Neural progenitor cell (in vitro differentiated cells): ENCODE measurements at regions not wholly inside any gene's neighbourhood (a gene's known extent, or its start where the extent isn't known, plus 50 kb on each side); places are given as distances from the start of the nearest gene placed in this dataset.

Experiments used
- DNase-seq: peaks from one replicate; pipeline ENCODE4 v3.0.0-alpha.2; 2016; ENCODE audit warnings: low spot score
- H2AFZ ChIP-seq: fragments of 200-600 bp; sonication (generic); replicated peaks from 2 replicates; pipeline ENCODE4 v1.6.1; 2016; ENCODE audit warnings: antibody characterized with exemption
- H3F3A ChIP-seq: fragments of 200-600 bp; sonication (generic); 2 replicates; pipeline ENCODE4 v1.6.1; 2016; ENCODE audit warnings: antibody characterized with exemption, low read depth
- H3K27ac ChIP-seq: fragments of 200-600 bp; sonication (generic); 2 replicates; pipeline ENCODE4 v1.5.1; 2016; ENCODE audit warnings: mild to moderate bottlenecking
- H3K27me3 ChIP-seq: fragments of 200-600 bp; sonication (generic); 2 replicates; pipeline ENCODE4 v1.6.1; 2016; ENCODE audit warnings: mild to moderate bottlenecking, moderate library complexity
- H3K36me3 ChIP-seq: fragments of 200-600 bp; sonication (generic); 2 replicates; pipeline ENCODE4 v1.5.1; 2016
- H3K4me1 ChIP-seq: fragments of 200-600 bp; sonication (generic); 2 replicates; pipeline ENCODE4 v1.6.1; 2016; ENCODE audit warnings: mixed run types
- H3K4me2 ChIP-seq: fragments of 200-600 bp; sonication (generic); 2 replicates; pipeline ENCODE4 v1.6.1; 2016
- H3K4me3 ChIP-seq: fragments of 200-600 bp; sonication (generic); 2 replicates; pipeline ENCODE4 v1.5.1; 2016
- H3K79me2 ChIP-seq: fragments of 200-600 bp; sonication (generic); 2 replicates; pipeline ENCODE4 v1.6.1; 2016; ENCODE audit warnings: low read depth
- H3K9ac ChIP-seq: fragments of 200-600 bp; sonication (generic); 2 replicates; pipeline ENCODE4 v1.6.1; 2016
- H3K9me3 ChIP-seq: fragments of 200-600 bp; sonication (generic); 2 replicates; pipeline ENCODE4 v1.5.1; 2016; ENCODE audit warnings: low read depth
- H4K20me1 ChIP-seq: fragments of 200-600 bp; sonication (generic); 2 replicates; pipeline ENCODE4 v1.6.1; 2016; ENCODE audit warnings: low read depth
- H3K27ac Mint-ChIP-seq: 3 replicates; pipeline ENCODE4 v1.8.0; 2021; ENCODE audit warnings: mixed read lengths
- H3K27me3 Mint-ChIP-seq: 2 replicates; pipeline ENCODE4 v1.8.0; 2022; ENCODE audit warnings: low read depth, mild to moderate bottlenecking, inconsistent platforms, moderate library complexity, mixed read lengths; ENCODE audit not compliant: insufficient read depth
- H3K36me3 Mint-ChIP-seq: 3 replicates; pipeline ENCODE4 v1.8.0; 2021; ENCODE audit warnings: mixed read lengths
- H3K4me1 Mint-ChIP-seq: 3 replicates; pipeline ENCODE4 v1.8.0; 2021; ENCODE audit warnings: mixed read lengths
- H3K4me3 Mint-ChIP-seq: 3 replicates; pipeline ENCODE4 v1.8.0; 2021; ENCODE audit warnings: mild to moderate bottlenecking, moderate library complexity, mixed read lengths
- H3K9me3 Mint-ChIP-seq: 3 replicates; pipeline ENCODE4 v1.8.0; 2020; ENCODE audit warnings: mixed read lengths
- EZH2 ChIP-seq: fragments of 200-600 bp; sonication (generic); IDR thresholded peaks from 2 replicates; pipeline ENCODE4 v1.6.1; 2017; ENCODE audit warnings: antibody characterized with exemption, mild to moderate bottlenecking, moderate library complexity
- EZH2phosphoT487 ChIP-seq: fragments of 200-600 bp; sonication (generic); IDR thresholded peaks from 2 replicates; pipeline ENCODE4 v1.6.1; 2017; ENCODE audit warnings: antibody characterized with exemption
- TF ChIP-seq, protein P1 (sequence below): fragments of 200-600 bp; sonication (generic); IDR thresholded peaks from 2 replicates; pipeline ENCODE4 v1.5.1; 2017; ENCODE audit warnings: antibody characterized with exemption, mild to moderate bottlenecking

GRCh38 chr12:94082690-94083089, 65.7 kb upstream of the PLXNC1 start:
- H3K9me3 ChIP-seq = no peaks in the 10 kb centered on the region
- no peaks in the 10 kb centered on the region for H3K27me3 ChIP-seq
- no peak for DNase-seq
- H4K20me1 ChIP-seq = no peaks in the 10 kb centered on the region
- no peak overlapping the region for H3K4me2 ChIP-seq
- no peak overlapping the region for H2AFZ ChIP-seq
- no peak overlapping the region for H3K27ac Mint-ChIP-seq
- no peaks in the 10 kb centered on the region for H3K9me3 Mint-ChIP-seq
- H3K4me3 Mint-ChIP-seq = no peak overlapping the region
- peaks cover 8% of the 10 kb centered on the region for H3K4me1 Mint-ChIP-seq
- H3K4me3 ChIP-seq = no peak overlapping the region
- H3K4me1 ChIP-seq = no peaks in the 10 kb centered on the region
- H3K27ac ChIP-seq = no peak overlapping the region
- H3K27me3 Mint-ChIP-seq = peaks cover 3% of the 10 kb centered on the region
- no peaks in the 10 kb centered on the region for H3K36me3 ChIP-seq
- TF ChIP-seq EZH2phosphoT487 (no peak), EZH2 (no peak)
- TF ChIP-seq, protein P1, sequence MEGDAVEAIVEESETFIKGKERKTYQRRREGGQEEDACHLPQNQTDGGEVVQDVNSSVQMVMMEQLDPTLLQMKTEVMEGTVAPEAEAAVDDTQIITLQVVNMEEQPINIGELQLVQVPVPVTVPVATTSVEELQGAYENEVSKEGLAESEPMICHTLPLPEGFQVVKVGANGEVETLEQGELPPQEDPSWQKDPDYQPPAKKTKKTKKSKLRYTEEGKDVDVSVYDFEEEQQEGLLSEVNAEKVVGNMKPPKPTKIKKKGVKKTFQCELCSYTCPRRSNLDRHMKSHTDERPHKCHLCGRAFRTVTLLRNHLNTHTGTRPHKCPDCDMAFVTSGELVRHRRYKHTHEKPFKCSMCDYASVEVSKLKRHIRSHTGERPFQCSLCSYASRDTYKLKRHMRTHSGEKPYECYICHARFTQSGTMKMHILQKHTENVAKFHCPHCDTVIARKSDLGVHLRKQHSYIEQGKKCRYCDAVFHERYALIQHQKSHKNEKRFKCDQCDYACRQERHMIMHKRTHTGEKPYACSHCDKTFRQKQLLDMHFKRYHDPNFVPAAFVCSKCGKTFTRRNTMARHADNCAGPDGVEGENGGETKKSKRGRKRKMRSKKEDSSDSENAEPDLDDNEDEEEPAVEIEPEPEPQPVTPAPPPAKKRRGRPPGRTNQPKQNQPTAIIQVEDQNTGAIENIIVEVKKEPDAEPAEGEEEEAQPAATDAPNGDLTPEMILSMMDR = no peak
- H3K79me2 ChIP-seq = no peaks in the 10 kb centered on the region
- no peaks in the 10 kb centered on the region for H3K36me3 Mint-ChIP-seq
- H3K9ac ChIP-seq = no peak overlapping the region
- no peaks in the 10 kb centered on the region for H3F3A ChIP-seq

DNA sequence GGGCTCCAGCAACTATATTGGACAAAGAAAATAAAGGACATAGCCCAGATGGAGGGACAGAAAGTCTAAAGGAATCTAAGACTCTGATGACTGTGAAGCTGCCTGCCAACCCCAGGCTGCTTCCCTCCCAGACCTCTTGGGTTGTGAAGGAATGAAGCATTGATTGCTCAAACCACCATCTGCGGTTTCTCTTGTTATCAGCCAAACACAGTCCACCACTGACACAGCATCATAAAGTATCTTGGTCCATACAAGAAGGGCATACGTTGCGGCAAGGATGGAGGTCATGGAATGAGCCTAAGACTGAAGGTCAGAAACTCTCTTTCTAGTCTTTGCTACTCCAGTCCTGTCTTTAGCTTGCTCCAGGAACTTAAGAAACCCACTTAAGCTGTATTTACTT, 58.5 kb upstream of the PLXNC1 start:
- Histone ChIP-seq H3K27me3 (no peaks in the 10 kb centered on the region), H3K36me3 (no peaks in the 10 kb centered on the region), H3K27ac (no peak overlapping the region), H4K20me1 (no peaks in the 10 kb centered on the region), H3K9me3 (no peaks in the 10 kb centered on the region), H2AFZ (no peak overlapping the region), H3F3A (no peaks in the 10 kb centered on the region), H3K4me2 (no peak overlapping the region), H3K9ac (no peak overlapping the region), H3K4me1 (no peaks in the 10 kb centered on the region), H3K79me2 (no peaks in the 10 kb centered on the region), H3K4me3 (no peak overlapping the region)
- DNase-seq = no peak
- H3K4me1 Mint-ChIP-seq = no peaks in the 10 kb centered on the region
- no peak overlapping the region for H3K27ac Mint-ChIP-seq
- no peak overlapping the region for H3K4me3 Mint-ChIP-seq
- H3K36me3 Mint-ChIP-seq = no peaks in the 10 kb centered on the region
- no peak for TF ChIP-seq EZH2phosphoT487
- TF ChIP-seq EZH2 = no peak
- TF ChIP-seq, protein P1 = no peak
- H3K9me3 Mint-ChIP-seq = no peaks in the 10 kb centered on the region
- no peaks in the 10 kb centered on the region for H3K27me3 Mint-ChIP-seq

GRCh38 chr12:94091624-94092023, 56.8 kb upstream of the PLXNC1 start:
- no peaks in the 10 kb centered on the region for H3F3A ChIP-seq
- no peaks in the 10 kb centered on the region for H3K27me3 ChIP-seq
- no peak for DNase-seq
- Mint-ChIP-seq H3K4me3 (no peak overlapping the region), H3K9me3 (no peaks in the 10 kb centered on the region), H3K27me3 (peaks cover 1% of the 10 kb centered on the region), H3K4me1 (no peaks in the 10 kb centered on the region), H3K36me3 (no peaks in the 10 kb centered on the region), H3K27ac (no peak overlapping the region)
- no peaks in the 10 kb centered on the region for H4K20me1 ChIP-seq
- no peaks in the 10 kb centered on the region for H3K9me3 ChIP-seq
- H3K36me3 ChIP-seq = no peaks in the 10 kb centered on the region
- H3K4me2 ChIP-seq = no peak overlapping the region
- H2AFZ ChIP-seq = no peak overlapping the region
- H3K4me3 ChIP-seq = no peak overlapping the region
- H3K79me2 ChIP-seq = no peaks in the 10 kb centered on the region
- TF ChIP-seq EZH2 (no peak), EZH2phosphoT487 (no peak)
- TF ChIP-seq, protein P1 = no peak
- H3K9ac ChIP-seq = no peak overlapping the region
- no peak overlapping the region for H3K27ac ChIP-seq
- no peaks in the 10 kb centered on the region for H3K4me1 ChIP-seq
